HG02938 (cell line): ENCODE measurements at regions not wholly inside any gene's neighbourhood (a gene's known extent, or its start where the extent isn't known, plus 50 kb on each side); places are given as distances from the start of the nearest gene placed in this dataset.

Experiments
- ATAC-seq: cut with Tn5 transposase; IDR thresholded peaks from one replicate; pipeline ENCODE4 v1.9.1; 2021; ENCODE audit warnings: mild to moderate bottlenecking, moderate library complexity; ENCODE audit not compliant: unreplicated experiment

- ATAC-seq = no peak
Observed at GRCh38 chr6:54632984-54633565, 213.5 kb upstream of the FAM83B start.

- ATAC-seq = no peak
Observed at GRCh38 chr6:54633601-54634000, 213.0 kb upstream of the FAM83B start.

DNA sequence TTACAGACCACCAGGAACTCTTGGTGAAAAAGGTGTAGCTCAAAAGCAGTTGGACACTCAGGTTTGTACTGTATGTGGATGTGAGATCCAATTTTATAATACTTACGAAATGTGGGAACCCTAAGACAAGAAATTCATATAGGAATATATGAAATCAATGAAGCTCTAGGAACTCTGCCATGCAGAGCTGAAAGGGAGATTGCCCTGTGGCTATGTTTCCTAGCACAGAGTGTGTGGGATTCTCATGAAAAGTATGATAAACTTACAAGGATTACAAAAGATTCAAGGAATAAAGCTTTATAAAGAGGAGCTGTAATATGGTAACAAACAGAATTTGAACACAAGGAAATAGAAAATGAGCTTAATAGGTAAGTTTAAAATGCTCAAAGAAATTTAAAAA is 205.7 kb upstream of the FAM83B start:
- no peak for ATAC-seq

GRCh38 chr6:54646069-54646950 is 200.3 kb upstream of the FAM83B start:
- ATAC-seq = no peak

DNA sequence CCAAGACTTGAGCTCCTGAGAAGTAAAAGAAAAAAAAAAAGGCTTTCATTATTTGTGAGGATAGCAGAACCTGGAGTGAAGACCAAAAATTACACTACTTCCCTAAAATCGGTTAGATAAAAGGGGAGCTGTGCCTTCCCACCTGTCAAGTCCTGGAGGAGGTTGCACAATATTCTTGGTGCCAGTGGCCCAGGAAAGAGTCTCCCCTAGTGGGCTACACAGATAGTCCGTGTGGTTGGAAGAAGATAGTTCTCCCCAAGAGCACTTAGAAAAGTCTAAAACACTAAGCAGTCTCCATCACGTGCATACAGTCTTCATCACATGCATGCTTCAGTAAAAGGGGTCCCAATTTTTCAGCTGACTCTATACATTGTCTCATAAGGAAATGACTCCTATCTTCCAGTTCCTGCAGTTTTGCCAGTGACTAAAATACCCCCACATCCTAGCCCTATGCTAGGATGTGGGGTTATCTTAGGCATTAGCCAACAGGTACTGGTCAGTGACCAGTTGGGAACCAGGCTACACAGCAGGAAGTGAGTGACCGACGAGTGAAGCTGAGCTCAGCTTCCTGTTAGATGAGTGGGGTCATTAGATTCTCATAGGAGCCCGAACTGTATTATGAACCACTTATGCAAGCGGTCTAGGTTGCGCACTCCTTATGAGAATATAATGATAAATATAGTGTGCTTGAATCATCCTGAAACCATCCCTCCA is 199.5 kb upstream of the FAM83B start:
- ATAC-seq = no peak

- no peak for ATAC-seq
Observed at GRCh38 chr6:54654381-54654780, 192.2 kb upstream of the FAM83B start.

DNA sequence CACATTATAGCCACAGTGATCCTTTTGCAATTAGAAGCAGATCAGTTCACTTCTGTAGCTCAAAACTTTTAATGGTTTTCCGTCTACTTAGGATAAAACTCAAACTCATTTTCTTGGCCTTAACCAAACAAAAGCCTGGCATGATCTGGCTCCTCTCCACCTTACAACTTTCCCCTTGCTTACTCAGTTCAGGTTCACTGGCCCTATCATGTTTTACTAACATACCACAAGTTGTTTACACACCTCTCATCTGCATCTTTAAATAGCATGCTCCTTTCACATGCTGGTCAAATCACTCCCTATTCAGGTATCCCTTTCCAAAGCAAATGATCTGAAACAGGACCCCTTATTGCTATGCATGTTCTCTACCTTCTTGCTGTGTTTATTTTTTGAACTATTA is 191.4 kb upstream of the FAM83B start:
- no peak for ATAC-seq

GRCh38 chr6:54665278-54665677 is 181.3 kb upstream of the FAM83B start:
- no peak for ATAC-seq

GRCh38 chr6:54680531-54680930 is 166.0 kb upstream of the FAM83B start:
- ATAC-seq = no peak

- ATAC-seq = no peak
Observed at GRCh38 chr6:54681267-54681666, 165.3 kb upstream of the FAM83B start.

DNA sequence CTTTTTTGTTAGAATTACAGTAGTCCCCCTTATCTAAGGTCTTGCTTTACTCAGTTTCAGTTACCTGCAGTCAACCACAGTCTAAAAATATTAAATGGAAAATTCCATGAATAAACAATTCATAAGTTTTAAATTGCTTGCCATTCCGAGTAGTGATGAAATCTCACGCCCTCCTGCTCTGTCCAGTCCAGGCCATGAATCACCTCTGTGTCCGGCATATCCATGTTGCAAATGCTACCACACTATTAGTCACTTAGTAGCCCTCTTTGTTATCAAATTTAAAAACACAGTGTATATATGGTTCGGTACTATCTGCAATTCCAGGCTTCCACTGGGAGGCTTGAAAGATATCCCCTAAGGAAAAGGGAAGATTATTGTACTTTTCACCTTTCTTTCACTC is 164.6 kb upstream of the FAM83B start:
- ATAC-seq = no peak

DNA sequence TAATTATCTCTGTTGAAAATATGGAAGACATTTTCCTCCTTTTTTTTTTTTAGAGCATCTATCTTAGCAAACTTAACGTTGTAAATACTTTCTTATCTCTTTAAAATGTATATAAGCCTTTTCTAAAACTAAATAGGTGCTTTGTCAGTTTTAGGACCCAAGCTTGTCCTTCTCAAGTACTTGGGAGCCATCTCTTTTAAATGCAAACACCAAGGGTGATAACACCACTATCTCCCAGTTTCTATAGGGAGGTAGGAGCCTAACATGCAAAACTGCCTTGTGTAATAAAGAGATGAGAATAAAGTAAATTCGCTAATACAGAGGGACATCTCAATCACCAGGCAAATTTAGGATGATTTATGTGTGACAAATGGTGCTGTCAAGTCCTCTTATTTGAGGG is 157.0 kb upstream of the FAM83B start:
- ATAC-seq = no peak

DNA sequence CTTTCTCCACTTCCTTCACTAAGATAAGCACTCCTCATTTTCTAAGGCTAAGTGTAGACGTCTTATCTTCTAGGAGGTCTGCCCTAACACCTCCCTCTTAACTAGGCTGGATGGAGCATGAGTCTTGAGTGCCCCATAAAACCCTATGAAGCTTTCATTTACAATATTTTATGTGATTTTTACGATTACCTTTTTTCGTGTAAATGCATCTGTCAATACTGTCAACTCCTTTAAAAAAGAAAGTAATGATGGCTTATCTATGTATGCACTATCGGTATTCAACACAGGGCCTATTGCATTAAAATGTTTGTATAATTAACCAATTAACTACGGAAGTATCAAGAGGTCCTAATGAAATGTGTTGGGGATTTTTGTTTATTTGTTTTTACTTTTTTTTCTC is 156.0 kb upstream of the FAM83B start:
- no peak for ATAC-seq

GRCh38 chr6:54694928-54695532 is 151.5 kb upstream of the FAM83B start:
- no peak for ATAC-seq

- ATAC-seq = no peak
Observed at GRCh38 chr6:54695815-54696214, 150.8 kb upstream of the FAM83B start.

- no peak for ATAC-seq
Observed at GRCh38 chr6:54697424-54697823, 149.1 kb upstream of the FAM83B start.

DNA sequence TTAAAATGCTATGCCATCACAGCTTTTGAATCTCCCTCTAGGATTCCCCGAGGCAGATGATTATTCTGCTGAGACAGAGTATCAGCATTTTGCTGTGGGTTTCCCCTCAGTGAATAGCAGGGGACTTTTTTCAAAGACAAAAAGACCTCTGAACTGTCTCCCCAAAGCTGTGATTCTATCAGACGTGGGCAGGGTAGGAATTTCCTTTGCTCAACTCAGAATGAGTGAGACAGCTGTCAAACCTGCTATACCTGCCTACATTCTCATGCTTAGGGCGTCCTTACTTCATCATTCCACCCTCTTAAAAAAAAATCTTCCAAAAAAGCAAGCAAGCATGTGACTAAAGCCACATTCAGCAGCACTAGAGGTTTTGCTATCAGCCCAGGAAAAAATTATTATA is 147.6 kb upstream of the FAM83B start:
- ATAC-seq = no peak

DNA sequence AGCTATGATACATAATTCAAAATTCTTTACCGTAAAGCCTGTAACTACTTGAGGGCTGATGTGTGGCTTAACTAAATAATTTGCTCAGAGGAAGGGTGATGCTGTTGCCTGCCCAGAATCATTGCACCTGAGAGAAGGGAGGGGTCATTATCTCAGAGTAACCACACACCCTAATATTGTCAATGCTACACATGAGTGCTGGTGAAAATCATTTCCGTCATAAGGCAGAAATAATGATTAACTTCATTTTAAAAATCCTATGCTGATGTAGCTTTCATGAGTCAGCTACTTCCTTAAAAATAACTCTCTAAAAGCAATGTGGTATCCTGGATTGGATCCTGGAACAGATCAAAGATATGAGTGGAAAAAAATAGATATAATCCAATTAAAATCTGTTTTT is 146.4 kb upstream of the FAM83B start:
- ATAC-seq = no peak

DNA sequence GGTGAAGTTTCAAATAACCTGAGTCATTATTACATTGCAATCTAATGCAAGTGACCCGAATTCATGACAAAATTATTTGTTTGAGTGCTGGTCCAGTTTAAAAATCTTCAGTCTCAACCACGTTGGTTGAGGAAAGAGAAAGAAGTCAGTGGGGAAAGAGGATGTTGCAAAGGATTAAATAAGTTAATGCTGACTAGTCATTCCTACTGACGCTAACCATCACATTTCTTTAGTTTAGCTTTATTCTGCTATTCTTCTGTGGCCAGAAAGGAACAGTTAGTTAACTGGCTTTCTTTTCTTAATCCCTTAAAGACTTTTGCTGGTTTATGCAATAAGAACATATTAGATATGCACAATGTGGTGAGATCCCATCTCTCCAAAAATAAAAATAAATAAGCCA is 143.8 kb upstream of the FAM83B start:
- ATAC-seq = no peak

DNA sequence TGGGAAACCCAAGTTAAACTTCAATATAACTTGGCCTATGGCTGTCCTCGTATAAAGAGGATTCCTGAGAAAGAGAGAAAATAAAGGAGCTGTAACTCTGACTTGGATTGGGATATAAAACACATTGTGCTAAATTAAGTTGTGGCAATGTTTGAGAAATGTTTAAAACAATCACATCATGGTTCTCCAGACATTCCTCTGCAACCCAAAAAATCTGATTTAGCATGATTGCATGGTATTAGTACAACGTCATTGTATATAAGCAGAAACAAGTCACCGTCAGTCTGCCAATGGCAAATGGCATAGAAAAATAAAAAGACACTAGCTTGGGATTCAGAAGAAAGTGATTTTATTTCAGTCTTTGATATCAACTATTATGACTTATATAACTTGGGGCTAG is 140.2 kb upstream of the FAM83B start:
- no peak for ATAC-seq

- ATAC-seq = no peak
Observed at GRCh38 chr6:54706844-54707605, 139.5 kb upstream of the FAM83B start.
